CD8-positive, alpha-beta memory T cell (primary cell): ENCODE measurements at regions not wholly inside any gene's neighbourhood (a gene's known extent, or its start where the extent isn't known, plus 50 kb on each side); places are given as distances from the start of the nearest gene placed in this dataset.

ENCODE experiments used
- CTCF ChIA-PET: fragments of 350-600 bp; sonication (Branson Sonifier 250); formaldehyde crosslinking; loops from one replicate; lab custom pipeline; 2021; ENCODE audit warnings: antibody characterized with exemption; lab: Charles Lee
- POLR2A ChIA-PET: fragments of 350-600 bp; sonication (Branson Sonifier 250); formaldehyde crosslinking; loops from one replicate; lab custom pipeline; 2021; ENCODE audit warnings: antibody characterized with exemption; lab: Charles Lee
- DNase-seq, 5 donors: peaks; one replicate each; pipeline versions ENCODE4 v3.0.0 to v3.0.0-alpha.2; 2020 to 2022; ENCODE audit warnings: mixed read lengths in 1 of 5
- H3K27ac ChIP-seq: one replicate; pipeline ENCODE4 v1.7.0; 2013; ENCODE audit warnings: low read depth, mild to moderate bottlenecking, low read length, moderate library complexity
- H3K27me3 ChIP-seq: 2 replicates; pipeline ENCODE4 v1.7.0; 2013; ENCODE audit warnings: low read length, mild to moderate bottlenecking; ENCODE audit not compliant: insufficient read depth, poor library complexity, severe bottlenecking
- H3K36me3 ChIP-seq: 2 replicates; pipeline ENCODE4 v1.7.0; 2013; ENCODE audit warnings: mild to moderate bottlenecking, low read length, moderate library complexity; ENCODE audit not compliant: insufficient read depth
- H3K4me1 ChIP-seq: 2 replicates; pipeline ENCODE4 v1.7.0; 2013; ENCODE audit warnings: mild to moderate bottlenecking, low read length, moderate library complexity; ENCODE audit not compliant: insufficient read depth
- H3K4me3 ChIP-seq: 2 replicates; pipeline ENCODE4 v1.7.0; 2013; ENCODE audit warnings: mild to moderate bottlenecking, low read length
- H3K9me3 ChIP-seq: 2 replicates; pipeline ENCODE4 v1.7.0; 2013; ENCODE audit warnings: mild to moderate bottlenecking, low read length
- H3K27ac Mint-ChIP-seq, 8 donors: one replicate each; pipeline ENCODE4 v1.8.0; 2020 to 2021; ENCODE audit warnings: mixed read lengths in 8 of 8, mild to moderate bottlenecking in 6 of 8, inconsistent platforms in 3 of 8, moderate library complexity in 3 of 8
- H3K27me3 Mint-ChIP-seq, 2 donors: one replicate each; pipeline ENCODE4 v1.8.0; 2020 to 2021; ENCODE audit warnings: mixed read lengths in 2 of 2, mild to moderate bottlenecking in 1 of 2, moderate library complexity in 1 of 2
- H3K36me3 Mint-ChIP-seq, 3 donors: one replicate each; pipeline ENCODE4 v1.8.0; 2020 to 2021; ENCODE audit warnings: mixed read lengths in 3 of 3, inconsistent platforms in 1 of 3, mild to moderate bottlenecking in 1 of 3
- H3K4me1 Mint-ChIP-seq, 3 donors: one replicate each; pipeline ENCODE4 v1.8.0; 2020 to 2021; ENCODE audit warnings: mixed read lengths in 3 of 3, inconsistent platforms in 1 of 3, mild to moderate bottlenecking in 1 of 3
- H3K4me3 Mint-ChIP-seq, 7 donors: one replicate each; pipeline ENCODE4 v1.8.0; 2020 to 2021; ENCODE audit warnings: mixed read lengths in 7 of 7, mild to moderate bottlenecking in 6 of 7, moderate library complexity in 4 of 7, inconsistent platforms in 2 of 7
- H3K9me3 Mint-ChIP-seq, 5 donors: one replicate each; pipeline ENCODE4 v1.8.0; 2020 to 2022; ENCODE audit warnings: mixed read lengths in 5 of 5, mild to moderate bottlenecking in 3 of 5, moderate library complexity in 2 of 5, inconsistent platforms in 1 of 5

DNA sequence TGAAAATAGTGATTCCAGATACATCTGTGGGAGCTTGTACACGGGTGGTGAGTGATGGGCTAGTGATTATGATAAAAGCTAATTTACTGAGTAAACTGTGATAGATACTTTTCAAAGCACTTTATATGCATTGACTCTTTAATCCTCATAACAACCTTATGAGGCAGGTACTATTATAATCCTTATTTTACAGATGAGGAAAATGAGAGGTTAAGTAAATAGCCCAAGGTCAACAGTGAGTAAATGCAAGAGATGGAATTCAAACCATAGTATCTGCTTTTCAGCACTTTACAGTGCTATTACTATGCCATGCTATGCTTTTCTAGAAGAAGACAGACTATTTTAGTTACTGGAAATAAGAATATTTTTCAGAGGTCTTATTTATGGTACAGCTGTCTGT is 320.9 kb upstream of the CITED2 start:
- CTCF ChIA-PET: no interaction called here
- peaks cover 0 to 12% (median 0%) of the 10 kb centered on the region in 3 donors for H3K36me3 Mint-ChIP-seq
- H3K4me1 ChIP-seq: no peaks in the 10 kb centered on the region
- H3K9me3 Mint-ChIP-seq: no peaks in the 10 kb centered on the region
- H3K36me3 ChIP-seq: no peaks in the 10 kb centered on the region
- POLR2A ChIA-PET: no interaction called here
- no peak overlapping the region for H3K27ac Mint-ChIP-seq
- no peak overlapping the region for H3K4me3 Mint-ChIP-seq
- no peaks in the 10 kb centered on the region for H3K27me3 ChIP-seq
- H3K27me3 Mint-ChIP-seq: no peaks in the 10 kb centered on the region
- no peak for DNase-seq
- peaks cover 0 to 12% (median 2%) of the 10 kb centered on the region in 3 donors for H3K4me1 Mint-ChIP-seq
- no peaks in the 10 kb centered on the region for H3K9me3 ChIP-seq
- H3K27ac ChIP-seq: no peak overlapping the region
- H3K4me3 ChIP-seq: no peak overlapping the region

DNA sequence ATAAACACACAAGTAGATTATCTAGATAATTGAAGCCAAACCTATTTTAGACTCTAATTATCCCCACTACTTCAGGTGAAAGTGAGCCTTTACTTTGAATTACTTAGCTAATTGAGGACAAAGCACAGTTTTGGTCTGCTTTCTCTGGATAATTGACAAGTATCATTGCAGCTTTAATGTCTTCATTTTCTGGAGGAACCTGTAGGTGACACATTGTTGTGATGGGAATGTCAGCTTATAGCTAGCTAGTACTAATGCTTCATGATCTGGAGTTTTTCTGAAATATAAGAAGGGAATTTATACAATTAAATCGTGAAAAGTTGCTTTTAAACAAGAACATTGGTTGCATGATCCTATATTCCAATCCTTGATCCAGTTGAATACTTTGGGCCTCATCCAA is 319.3 kb upstream of the CITED2 start:
- Mint-ChIP-seq H3K4me1 (peaks cover 2 to 18% (median 9%) of the 10 kb centered on the region in 3 donors), H3K9me3 (no peaks in the 10 kb centered on the region), H3K27ac (no peak overlapping the region), H3K36me3 (peaks cover 0 to 4% (median 0%) of the 10 kb centered on the region in 3 donors), H3K27me3 (no peaks in the 10 kb centered on the region), H3K4me3 (no peak overlapping the region)
- Histone ChIP-seq H3K9me3 (no peaks in the 10 kb centered on the region), H3K36me3 (no peaks in the 10 kb centered on the region), H3K27me3 (no peaks in the 10 kb centered on the region), H3K27ac (no peak overlapping the region), H3K4me3 (no peak overlapping the region), H3K4me1 (no peaks in the 10 kb centered on the region)
- DNase-seq: no peak
- ChIA-PET CTCF (no interaction called here), POLR2A (no interaction called here)

DNA sequence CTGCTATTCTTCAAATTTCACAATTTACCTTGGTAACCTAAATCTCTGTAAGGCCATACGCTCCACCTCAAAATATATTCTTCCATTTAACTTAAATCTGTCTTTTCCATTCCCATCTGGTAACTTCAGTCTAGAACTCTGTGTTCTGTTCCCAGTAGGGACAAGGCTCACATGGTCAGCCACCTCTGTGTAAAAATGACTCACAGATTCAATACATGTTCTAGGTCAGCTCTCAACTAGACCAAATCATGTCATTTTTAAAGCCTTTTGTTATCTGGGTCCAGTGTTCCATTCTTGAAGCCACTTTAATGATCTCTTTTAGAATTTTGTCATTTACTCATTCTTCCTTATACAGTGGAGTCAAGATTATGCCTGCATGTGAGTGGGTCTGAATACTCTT is 315.6 kb upstream of the CITED2 start:
- peaks cover 0 to 2% of the 10 kb centered on the region in 2 donors for H3K27me3 Mint-ChIP-seq
- Histone ChIP-seq H3K27me3 (no peaks in the 10 kb centered on the region), H3K4me3 (no peak overlapping the region), H3K4me1 (no peaks in the 10 kb centered on the region), H3K9me3 (no peaks in the 10 kb centered on the region), H3K36me3 (no peaks in the 10 kb centered on the region), H3K27ac (no peak overlapping the region)
- POLR2A ChIA-PET: no interaction called here
- H3K27ac Mint-ChIP-seq: no peak overlapping the region
- peaks cover 0 to 4% (median 0%) of the 10 kb centered on the region in 3 donors for H3K36me3 Mint-ChIP-seq
- H3K9me3 Mint-ChIP-seq: no peaks in the 10 kb centered on the region
- H3K4me3 Mint-ChIP-seq: no peak overlapping the region
- no peak for DNase-seq
- peaks cover 0 to 9% (median 6%) of the 10 kb centered on the region in 3 donors for H3K4me1 Mint-ChIP-seq
- CTCF ChIA-PET: no interaction called here

DNA sequence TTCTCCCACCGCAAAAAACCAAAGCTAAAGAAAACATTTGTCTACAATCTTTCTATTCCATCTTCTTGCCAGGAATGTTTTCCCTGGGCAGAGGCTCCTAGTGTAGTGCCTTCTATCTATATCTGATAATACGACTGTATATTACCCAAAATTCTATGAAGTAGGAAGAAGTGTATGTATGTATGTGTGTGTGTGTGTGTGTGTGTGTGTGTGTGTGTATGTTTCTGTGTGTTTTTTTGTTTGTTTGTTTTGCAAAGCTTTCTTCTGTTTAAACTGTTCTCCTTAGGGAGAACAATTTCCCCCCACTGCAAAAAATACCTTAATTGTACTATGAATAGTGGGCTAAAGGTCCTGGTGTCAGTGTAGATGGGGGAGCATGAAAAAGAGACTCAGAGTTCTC is 312.6 kb upstream of the CITED2 start:
- DNase-seq: no peak
- H3K4me1 ChIP-seq: no peaks in the 10 kb centered on the region
- no peak overlapping the region for H3K4me3 ChIP-seq
- CTCF ChIA-PET: no interaction called here
- Mint-ChIP-seq H3K9me3 (no peaks in the 10 kb centered on the region), H3K4me1 (peaks cover 0 to 9% (median 6%) of the 10 kb centered on the region in 3 donors), H3K27me3 (peaks cover 0 to 2% of the 10 kb centered on the region in 2 donors), H3K36me3 (peaks cover 0 to 4% (median 0%) of the 10 kb centered on the region in 3 donors), H3K4me3 (no peak overlapping the region), H3K27ac (no peak overlapping the region)
- no peaks in the 10 kb centered on the region for H3K36me3 ChIP-seq
- H3K27ac ChIP-seq: no peak overlapping the region
- H3K9me3 ChIP-seq: no peaks in the 10 kb centered on the region
- POLR2A ChIA-PET: no interaction called here
- no peaks in the 10 kb centered on the region for H3K27me3 ChIP-seq

DNA sequence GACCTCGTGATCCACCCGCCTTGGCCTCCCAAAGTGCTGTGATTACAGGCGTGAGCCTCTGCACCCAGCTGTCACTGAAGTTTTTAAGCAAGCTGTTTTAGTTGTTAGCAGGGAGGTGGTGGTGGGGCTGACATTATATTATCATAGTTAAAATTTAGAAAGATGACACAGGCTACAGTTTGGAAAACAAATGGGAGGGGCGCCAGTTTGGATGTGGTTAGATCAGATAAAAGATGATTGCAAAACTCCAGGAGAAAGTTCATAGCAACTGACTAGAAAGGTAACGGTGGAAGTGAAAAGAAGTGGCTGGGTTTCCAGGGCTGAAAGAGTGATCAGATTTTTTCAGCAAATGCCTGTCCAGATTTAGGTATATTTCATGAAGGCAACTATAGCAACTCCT is 311.9 kb upstream of the CITED2 start:
- Histone ChIP-seq H3K9me3 (no peaks in the 10 kb centered on the region), H3K4me3 (no peak overlapping the region), H3K27me3 (no peaks in the 10 kb centered on the region), H3K36me3 (no peaks in the 10 kb centered on the region), H3K27ac (no peak overlapping the region), H3K4me1 (no peaks in the 10 kb centered on the region)
- ChIA-PET POLR2A (no interaction called here), CTCF (no interaction called here)
- no peak overlapping the region for H3K27ac Mint-ChIP-seq
- H3K9me3 Mint-ChIP-seq: no peaks in the 10 kb centered on the region
- H3K36me3 Mint-ChIP-seq: peaks cover 0 to under 1% (median 0%) of the 10 kb centered on the region in 3 donors
- H3K4me3 Mint-ChIP-seq: no peak overlapping the region
- no peak for DNase-seq
- peaks cover 0 to 9% (median 6%) of the 10 kb centered on the region in 3 donors for H3K4me1 Mint-ChIP-seq
- peaks cover 0 to 2% of the 10 kb centered on the region in 2 donors for H3K27me3 Mint-ChIP-seq

DNA sequence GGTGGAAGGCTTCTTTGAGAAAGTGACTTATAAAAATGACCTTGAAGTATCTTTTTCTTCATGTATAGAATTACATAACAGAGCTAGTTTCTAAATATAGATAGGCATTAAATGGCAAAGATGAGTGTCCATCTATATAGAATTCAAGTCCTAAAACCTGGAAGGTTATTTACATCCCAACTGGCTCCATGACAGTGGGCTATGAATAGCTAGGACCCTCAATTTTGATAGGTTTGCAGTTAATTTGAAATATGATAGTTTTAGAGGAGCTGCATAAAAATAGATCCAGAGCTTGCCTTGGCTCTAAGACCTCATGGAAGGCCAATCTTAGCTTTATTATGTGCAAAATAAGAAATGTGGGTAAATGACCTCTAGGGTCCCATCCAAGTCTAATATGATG is 310.6 kb upstream of the CITED2 start:
- Histone ChIP-seq H3K27ac (no peak overlapping the region), H3K36me3 (no peaks in the 10 kb centered on the region), H3K4me3 (no peak overlapping the region), H3K27me3 (no peaks in the 10 kb centered on the region), H3K9me3 (no peaks in the 10 kb centered on the region), H3K4me1 (no peaks in the 10 kb centered on the region)
- no peaks in the 10 kb centered on the region for H3K36me3 Mint-ChIP-seq
- CTCF ChIA-PET: no interaction called here
- H3K9me3 Mint-ChIP-seq: no peaks in the 10 kb centered on the region
- no peak overlapping the region for H3K27ac Mint-ChIP-seq
- H3K4me3 Mint-ChIP-seq: no peak overlapping the region
- H3K4me1 Mint-ChIP-seq: peaks cover 0 to 6% (median 5%) of the 10 kb centered on the region in 3 donors
- no peak for DNase-seq
- POLR2A ChIA-PET: no interaction called here
- H3K27me3 Mint-ChIP-seq: peaks cover 0 to 2% of the 10 kb centered on the region in 2 donors

DNA sequence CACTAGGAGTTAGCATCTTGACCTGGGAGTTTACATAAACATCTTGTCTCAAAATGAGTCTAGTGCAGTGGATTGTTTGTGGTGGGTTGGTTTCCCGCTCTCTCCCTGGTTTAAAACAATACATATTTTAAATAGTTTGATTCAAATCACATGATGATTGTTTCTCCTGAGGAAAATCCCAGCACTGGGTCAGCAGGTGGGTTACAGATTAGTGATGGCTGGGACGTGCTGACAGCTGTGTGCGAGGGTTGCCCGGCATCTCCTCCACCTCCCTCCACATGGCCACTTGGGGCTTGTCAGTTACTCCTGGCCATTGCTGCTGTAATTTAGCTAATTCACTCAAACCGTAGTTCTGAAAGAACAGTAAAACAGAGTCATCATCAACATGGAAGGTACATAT is 306.4 kb upstream of the CITED2 start:
- no peaks in the 10 kb centered on the region for H3K9me3 ChIP-seq
- no peak overlapping the region for H3K4me3 ChIP-seq
- H3K36me3 ChIP-seq: no peaks in the 10 kb centered on the region
- no peaks in the 10 kb centered on the region for H3K27me3 ChIP-seq
- Mint-ChIP-seq H3K4me3 (no peak overlapping the region), H3K4me1 (no peaks in the 10 kb centered on the region), H3K27ac (peak overlapping the region in 1 of 8 donors; percentile 15), H3K27me3 (no peaks in the 10 kb centered on the region), H3K9me3 (no peaks in the 10 kb centered on the region), H3K36me3 (no peaks in the 10 kb centered on the region)
- POLR2A ChIA-PET: interaction anchor here (0.6 kb wide), 1 partner anchor 312 kb away, joined by 3 read pairs; no protein-coding TSS in a partner anchor
- H3K27ac ChIP-seq: no peak overlapping the region
- CTCF ChIA-PET: no interaction called here
- no peak for DNase-seq
- no peaks in the 10 kb centered on the region for H3K4me1 ChIP-seq

DNA sequence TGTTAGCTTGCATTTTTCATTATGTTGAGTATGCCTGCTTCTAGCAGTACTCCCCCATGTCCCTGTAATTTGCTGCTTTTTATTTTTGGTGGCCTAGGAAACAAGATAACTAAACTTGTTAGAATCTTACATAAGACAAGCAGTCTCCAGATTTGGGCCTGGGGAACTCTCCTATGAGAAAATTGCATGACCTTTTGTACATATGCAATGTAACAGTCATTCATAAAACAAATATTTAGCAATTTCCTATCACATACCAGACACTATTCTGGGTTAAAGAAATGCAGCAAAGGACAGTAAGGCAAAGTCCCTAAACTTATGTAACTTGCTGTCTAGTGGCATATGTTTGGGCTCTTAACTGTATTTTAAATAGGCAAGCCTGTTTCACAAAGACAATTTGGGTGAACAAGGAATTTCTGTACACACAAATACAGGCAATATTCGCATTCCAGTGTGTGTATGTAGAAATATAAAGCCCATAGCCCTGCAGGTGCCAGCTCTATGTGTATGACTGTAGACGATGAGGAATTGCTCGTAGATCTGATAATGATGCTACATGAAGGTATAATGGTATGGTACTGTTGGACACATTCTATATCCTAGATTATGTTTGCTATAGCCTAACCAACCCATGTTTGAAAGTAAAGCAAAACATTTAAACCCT is 305.2 kb upstream of the CITED2 start:
- H3K4me1 ChIP-seq: no peaks in the 10 kb centered on the region
- Mint-ChIP-seq H3K27ac (no peak overlapping the region), H3K4me3 (no peak overlapping the region), H3K9me3 (no peaks in the 10 kb centered on the region), H3K4me1 (peaks cover 0 to 4% (median 0%) of the 10 kb centered on the region in 3 donors), H3K27me3 (no peaks in the 10 kb centered on the region), H3K36me3 (no peaks in the 10 kb centered on the region)
- ChIA-PET POLR2A (no interaction called here), CTCF (no interaction called here)
- no peaks in the 10 kb centered on the region for H3K27me3 ChIP-seq
- DNase-seq: no peak
- no peak overlapping the region for H3K4me3 ChIP-seq
- H3K9me3 ChIP-seq: no peaks in the 10 kb centered on the region
- H3K27ac ChIP-seq: no peak overlapping the region
- no peaks in the 10 kb centered on the region for H3K36me3 ChIP-seq
